ENCODE measurements at regions not wholly inside any gene's neighbourhood (a gene's known extent, or its start where the extent isn't known, plus 50 kb on each side); places are given as distances from the start of the nearest gene placed in this dataset.

GRCh38 chr1:21342961-21343838 is 52.9 kb upstream of the ECE1 start:
- Histone ChIP-seq H4K12ac (ENCODE audit: low read depth, low read length) (no peak overlapping the region), H3K36me3 (ENCODE audit: control insufficient read depth in 1 of 2, insufficient read depth in 2 of 2, low read length in 2 of 2) (peaks cover 0 to 1% of the 10 kb centered on the region in 2 experiments), H2AK5ac (ENCODE audit: low read length) (no peak overlapping the region), H3K4me2 (ENCODE audit: low read length) (no peak overlapping the region), H4K8ac (ENCODE audit: low read depth, low read length) (no peak overlapping the region), H3K9ac (ENCODE audit: low read length) (no peak overlapping the region), H3K27ac (ENCODE audit: low read depth, low read length) (no peak overlapping the region), H3K79me1 (ENCODE audit: low read length) (peaks cover 8% of the 10 kb centered on the region), H3K9me3 (ENCODE audit: insufficient read depth, low read depth, low read length) (no peaks in the 10 kb centered on the region), H2BK120ac (ENCODE audit: insufficient read depth, low read length, poor library complexity) (no peak overlapping the region), H3K27me3 (ENCODE audit: insufficient read depth, low read length) (no peaks in the 10 kb centered on the region), H3K79me2 (ENCODE audit: control insufficient read depth, insufficient read depth, low read length, poor library complexity) (peaks cover 8% of the 10 kb centered on the region), H2BK5ac (ENCODE audit: low read depth, low read length, poor library complexity) (no peak overlapping the region), H3K23ac (ENCODE audit: low read length) (no peak overlapping the region), H2BK12ac (ENCODE audit: low read length) (no peak overlapping the region), H4K91ac (ENCODE audit: low read depth, low read length) (no peak overlapping the region), H3K4ac (ENCODE audit: low read depth, low read length) (no peak overlapping the region), H3K4me3 (ENCODE audit: low read depth, low read length) (no peak overlapping the region), H3K4me1 (ENCODE audit: control insufficient read depth in 1 of 2, insufficient read depth in 2 of 2, low read length in 2 of 2) (peaks cover 21 to 30% of the 10 kb centered on the region in 2 experiments), H3K14ac (ENCODE audit: low read length) (no peak overlapping the region), H2AFZ (ENCODE audit: insufficient read depth, low read length, poor library complexity) (no peak overlapping the region), H3K18ac (ENCODE audit: low read length) (no peak overlapping the region)
- no CpG with 5 or more reads among the region's 10 CpGs for WGBS (ENCODE audit: extremely low coverage, insufficient coverage, insufficient read length)
- peak in 1 of 2 donors; percentile 50 for DNase-seq

GRCh38 chr1:21341517-21342078 is 51.3 kb upstream of the ECE1 start:
- Histone ChIP-seq H2BK5ac (ENCODE audit: low read depth, low read length, poor library complexity) (no peak overlapping the region), H3K27ac (ENCODE audit: low read depth, low read length) (no peak overlapping the region), H3K79me1 (ENCODE audit: low read length) (peaks cover 8% of the 10 kb centered on the region), H3K9me3 (ENCODE audit: insufficient read depth, low read depth, low read length) (no peaks in the 10 kb centered on the region), H2AFZ (ENCODE audit: insufficient read depth, low read length, poor library complexity) (no peak overlapping the region), H3K4me1 (ENCODE audit: control insufficient read depth in 1 of 2, insufficient read depth in 2 of 2, low read length in 2 of 2) (peaks cover 29 to 30% of the 10 kb centered on the region in 2 experiments), H3K23ac (ENCODE audit: low read length) (no peak overlapping the region), H4K91ac (ENCODE audit: low read depth, low read length) (no peak overlapping the region), H4K12ac (ENCODE audit: low read depth, low read length) (no peak overlapping the region), H3K9ac (ENCODE audit: low read length) (no peak overlapping the region), H4K8ac (ENCODE audit: low read depth, low read length) (no peak overlapping the region), H3K4me2 (ENCODE audit: low read length) (no peak overlapping the region), H3K36me3 (ENCODE audit: control insufficient read depth in 1 of 2, insufficient read depth in 2 of 2, low read length in 2 of 2) (peaks cover 0 to 1% of the 10 kb centered on the region in 2 experiments), H3K27me3 (ENCODE audit: insufficient read depth, low read length) (no peaks in the 10 kb centered on the region), H2BK120ac (ENCODE audit: insufficient read depth, low read length, poor library complexity) (no peak overlapping the region), H3K79me2 (ENCODE audit: control insufficient read depth, insufficient read depth, low read length, poor library complexity) (peaks cover 8% of the 10 kb centered on the region), H3K18ac (ENCODE audit: low read length) (no peak overlapping the region), H3K4ac (ENCODE audit: low read depth, low read length) (no peak overlapping the region), H3K14ac (ENCODE audit: low read length) (no peak overlapping the region), H2AK5ac (ENCODE audit: low read length) (no peak overlapping the region), H3K4me3 (ENCODE audit: low read depth, low read length) (no peak overlapping the region), H2BK12ac (ENCODE audit: low read length) (no peak overlapping the region)
- no CpG with 5 or more reads among the region's 10 CpGs for WGBS (ENCODE audit: extremely low coverage, insufficient coverage, insufficient read length)
- DNase-seq: no peak

- Histone ChIP-seq H3K23ac (ENCODE audit: low read length) (no peak overlapping the region), H3K27me3 (ENCODE audit: insufficient read depth, low read length) (no peaks in the 10 kb centered on the region), H3K9me3 (ENCODE audit: insufficient read depth, low read depth, low read length) (no peaks in the 10 kb centered on the region), H3K4ac (ENCODE audit: low read depth, low read length) (no peak overlapping the region), H2BK12ac (ENCODE audit: low read length) (no peak overlapping the region), H3K79me1 (ENCODE audit: low read length) (peaks cover 8% of the 10 kb centered on the region), H2BK5ac (ENCODE audit: low read depth, low read length, poor library complexity) (no peak overlapping the region), H4K91ac (ENCODE audit: low read depth, low read length) (no peak overlapping the region), H3K79me2 (ENCODE audit: control insufficient read depth, insufficient read depth, low read length, poor library complexity) (peaks cover 8% of the 10 kb centered on the region), H2AFZ (ENCODE audit: insufficient read depth, low read length, poor library complexity) (no peak overlapping the region), H3K18ac (ENCODE audit: low read length) (no peak overlapping the region), H3K9ac (ENCODE audit: low read length) (no peak overlapping the region), H2AK5ac (ENCODE audit: low read length) (no peak overlapping the region), H3K27ac (ENCODE audit: low read depth, low read length) (no peak overlapping the region), H4K8ac (ENCODE audit: low read depth, low read length) (no peak overlapping the region), H3K14ac (ENCODE audit: low read length) (no peak overlapping the region), H4K12ac (ENCODE audit: low read depth, low read length) (no peak overlapping the region), H3K4me3 (ENCODE audit: low read depth, low read length) (no peak overlapping the region), H3K4me1 (ENCODE audit: control insufficient read depth in 1 of 2, insufficient read depth in 2 of 2, low read length in 2 of 2) (peaks cover 27 to 29% of the 10 kb centered on the region in 2 experiments), H3K4me2 (ENCODE audit: low read length) (no peak overlapping the region), H3K36me3 (ENCODE audit: control insufficient read depth in 1 of 2, insufficient read depth in 2 of 2, low read length in 2 of 2) (peaks cover 0 to 1% of the 10 kb centered on the region in 2 experiments), H2BK120ac (ENCODE audit: insufficient read depth, low read length, poor library complexity) (no peak overlapping the region)
- no peak for DNase-seq
- WGBS (ENCODE audit: extremely low coverage, insufficient coverage, insufficient read length): no CpG with 5 or more reads among the region's 8 CpGs
Measured at GRCh38 chr1:21341022-21341421, 50.8 kb upstream of the ECE1 start.

GRCh38 chr1:21340230-21340945 is 50.1 kb upstream of the ECE1 start:
- H3K14ac ChIP-seq (ENCODE audit: low read length): no peak overlapping the region
- no peak overlapping the region for H2BK5ac ChIP-seq (ENCODE audit: low read depth, low read length, poor library complexity)
- no peak overlapping the region for H3K4me3 ChIP-seq (ENCODE audit: low read depth, low read length)
- no peak overlapping the region for H2AK5ac ChIP-seq (ENCODE audit: low read length)
- H3K36me3 ChIP-seq (ENCODE audit: control insufficient read depth in 1 of 2, insufficient read depth in 2 of 2, low read length in 2 of 2): peaks cover 0 to 1% of the 10 kb centered on the region in 2 experiments
- H3K4ac ChIP-seq (ENCODE audit: low read depth, low read length): no peak overlapping the region
- H4K12ac ChIP-seq (ENCODE audit: low read depth, low read length): no peak overlapping the region
- no peak overlapping the region for H2BK120ac ChIP-seq (ENCODE audit: insufficient read depth, low read length, poor library complexity)
- H3K9me3 ChIP-seq (ENCODE audit: insufficient read depth, low read depth, low read length): no peaks in the 10 kb centered on the region
- no peaks in the 10 kb centered on the region for H3K27me3 ChIP-seq (ENCODE audit: insufficient read depth, low read length)
- peaks cover 8% of the 10 kb centered on the region for H3K79me2 ChIP-seq (ENCODE audit: control insufficient read depth, insufficient read depth, low read length, poor library complexity)
- no peak overlapping the region for H2BK12ac ChIP-seq (ENCODE audit: low read length)
- no peak overlapping the region for H3K4me2 ChIP-seq (ENCODE audit: low read length)
- H3K18ac ChIP-seq (ENCODE audit: low read length): peak overlapping the region; percentile 7
- no peak overlapping the region for H3K23ac ChIP-seq (ENCODE audit: low read length)
- WGBS (ENCODE audit: extremely low coverage, insufficient coverage, insufficient read length): no CpG with 5 or more reads among the region's 13 CpGs
- no peak overlapping the region for H3K27ac ChIP-seq (ENCODE audit: low read depth, low read length)
- peaks cover 5% of the 10 kb centered on the region for H3K79me1 ChIP-seq (ENCODE audit: low read length)
- no peak overlapping the region for H3K9ac ChIP-seq (ENCODE audit: low read length)
- no peak overlapping the region for H4K8ac ChIP-seq (ENCODE audit: low read depth, low read length)
- H4K91ac ChIP-seq (ENCODE audit: low read depth, low read length): no peak overlapping the region
- H2AFZ ChIP-seq (ENCODE audit: insufficient read depth, low read length, poor library complexity): no peak overlapping the region
- DNase-seq: no peak
- H3K4me1 ChIP-seq (ENCODE audit: control insufficient read depth in 1 of 2, insufficient read depth in 2 of 2, low read length in 2 of 2): peaks cover 25 to 29% of the 10 kb centered on the region in 2 experiments

Data from trophoblast cell (in vitro differentiated cells and primary cell).